ENCODE measurements at regions not wholly inside any gene's neighbourhood (a gene's known extent, or its start where the extent isn't known, plus 50 kb on each side); places are given as distances from the start of the nearest gene placed in this dataset.
"Not testable (repeated sequence)": the region's sequence is repeated elsewhere in the genome, so short reads cannot be mapped to it uniquely, and the experiment has no call there.

GRCh38 chr3:106327696-106328025 is 458.8 kb upstream of the CBLB start:
- no peak for DNase-seq

- no peak for DNase-seq
Observed at GRCh38 chr3:106328224-106328623, 459.4 kb upstream of the CBLB start.

- DNase-seq: no peak
Observed at GRCh38 chr3:106329521-106329920, 460.7 kb upstream of the CBLB start.

GRCh38 chr3:106331636-106332035 is 462.8 kb upstream of the CBLB start:
- DNase-seq: no peak

DNA sequence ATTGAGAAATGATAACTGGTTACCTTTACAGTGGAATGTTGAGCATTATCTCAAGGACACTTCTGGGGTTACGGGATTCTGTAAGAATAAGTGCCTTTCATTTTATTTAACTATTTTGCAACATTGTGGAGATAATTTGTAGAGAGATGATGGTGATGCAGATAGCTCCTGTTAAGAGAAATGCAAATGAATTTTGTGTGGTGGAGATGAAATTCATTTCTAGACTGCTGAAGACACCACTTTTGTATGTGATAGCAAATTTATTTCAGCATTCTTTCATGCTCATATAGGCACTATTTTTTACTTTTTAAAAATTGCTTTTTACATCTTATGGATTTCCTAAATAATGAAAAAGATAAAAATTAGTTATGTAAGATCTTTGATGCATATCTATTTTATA is 463.3 kb upstream of the CBLB start:
- DNase-seq: no peak

GRCh38 chr3:106332884-106333283 is 464.1 kb upstream of the CBLB start:
- DNase-seq: no peak

DNA sequence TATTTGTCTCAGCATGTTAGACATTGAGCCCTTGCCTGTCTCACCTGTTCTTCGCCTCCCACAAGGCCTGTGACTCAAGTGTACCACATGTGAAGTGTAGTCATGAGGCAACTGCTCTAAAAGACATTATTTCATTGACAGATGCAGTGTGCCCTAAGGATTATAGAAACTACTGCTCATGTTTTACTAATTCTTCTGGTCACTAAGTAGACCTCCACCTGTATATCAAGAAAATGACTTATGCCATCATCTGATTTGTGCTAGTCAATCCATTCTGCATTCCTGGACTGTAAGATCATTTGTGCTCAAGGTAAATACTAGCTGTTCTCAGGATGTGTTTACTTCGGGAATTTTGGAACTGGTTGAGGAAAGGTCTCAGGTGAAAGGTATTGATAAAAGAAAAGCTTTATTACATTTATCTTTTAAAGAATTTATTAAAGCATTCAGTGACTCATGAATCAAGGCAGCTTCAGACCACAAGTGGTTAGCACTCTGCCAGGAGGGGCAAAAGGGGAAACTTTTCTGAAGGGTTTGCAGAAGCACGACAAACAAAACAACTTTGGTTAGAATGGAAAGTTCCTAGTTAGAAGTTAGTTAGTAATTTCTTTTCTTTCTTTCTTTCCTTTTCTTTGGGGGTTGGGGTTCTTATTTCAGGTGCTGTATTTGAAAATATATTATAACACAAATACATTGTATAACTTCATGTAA is 465.3 kb upstream of the CBLB start:
- no peak for DNase-seq

- DNase-seq: no peak
Observed at GRCh38 chr3:106336619-106337018, 467.8 kb upstream of the CBLB start.

- no peak for DNase-seq
Observed at GRCh38 chr3:106337116-106337515, 468.3 kb upstream of the CBLB start.

DNA sequence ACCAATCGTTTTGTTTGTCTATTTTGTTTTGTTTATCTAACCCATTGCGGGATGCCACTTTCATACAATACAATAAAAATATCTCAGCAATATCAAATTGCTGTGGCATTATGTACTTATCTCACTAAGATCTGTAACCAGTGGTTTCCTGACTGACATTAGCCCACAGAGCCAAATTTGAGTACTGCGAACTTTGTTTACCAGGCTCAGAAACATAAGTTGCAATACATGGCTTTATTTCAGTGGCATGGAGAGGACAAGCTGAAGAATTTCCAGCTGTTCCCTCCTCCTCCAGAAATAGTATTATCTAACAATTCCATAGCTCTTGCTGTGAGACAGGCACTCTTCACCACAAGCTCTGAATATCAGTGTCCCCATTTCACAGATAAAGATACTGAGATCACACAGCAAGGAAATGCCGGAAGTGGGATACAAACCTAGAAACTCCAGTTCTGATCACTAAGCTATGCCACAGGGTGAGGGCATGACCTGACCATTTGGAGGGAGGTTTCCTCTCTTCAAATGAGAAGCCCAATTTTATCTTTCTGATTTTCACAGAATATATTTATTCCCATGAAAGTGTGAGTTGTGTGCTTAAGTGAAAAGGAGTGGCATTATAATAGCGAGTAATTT is 469.9 kb upstream of the CBLB start:
- DNase-seq: no peak

DNA sequence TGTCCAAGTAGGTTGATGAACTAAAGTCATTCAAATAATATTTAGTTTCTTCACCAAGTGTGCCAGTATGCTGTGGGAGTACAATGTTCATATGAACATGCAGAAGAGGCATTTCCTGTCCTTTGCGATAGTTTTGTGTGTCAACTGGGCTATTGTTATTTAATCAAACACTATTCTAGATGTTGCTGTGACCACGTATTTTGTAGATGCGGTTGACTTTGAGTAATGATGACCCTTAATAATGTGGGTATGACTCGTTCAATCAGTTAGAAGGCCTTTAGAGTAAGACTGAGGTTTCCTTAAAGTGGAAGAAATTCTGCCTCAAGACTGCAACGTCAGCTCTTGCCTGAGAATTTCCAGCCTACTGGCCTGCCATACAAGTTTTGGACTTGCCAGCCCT is 470.7 kb upstream of the CBLB start:
- no peak for DNase-seq

GRCh38 chr3:106341087-106341486 is 472.3 kb upstream of the CBLB start:
- peak; percentile 27 for DNase-seq

GRCh38 chr3:106341586-106342162 is 472.9 kb upstream of the CBLB start:
- DNase-seq: no peak

- DNase-seq: no peak
Observed at GRCh38 chr3:106342386-106342785, 473.6 kb upstream of the CBLB start.

GRCh38 chr3:106343811-106344210 is 475.0 kb upstream of the CBLB start:
- DNase-seq: no peak

- DNase-seq: no peak
Observed at GRCh38 chr3:106345353-106346027, 476.7 kb upstream of the CBLB start.

- DNase-seq: no peak
Observed at GRCh38 chr3:106347350-106347749, 478.5 kb upstream of the CBLB start.

DNA sequence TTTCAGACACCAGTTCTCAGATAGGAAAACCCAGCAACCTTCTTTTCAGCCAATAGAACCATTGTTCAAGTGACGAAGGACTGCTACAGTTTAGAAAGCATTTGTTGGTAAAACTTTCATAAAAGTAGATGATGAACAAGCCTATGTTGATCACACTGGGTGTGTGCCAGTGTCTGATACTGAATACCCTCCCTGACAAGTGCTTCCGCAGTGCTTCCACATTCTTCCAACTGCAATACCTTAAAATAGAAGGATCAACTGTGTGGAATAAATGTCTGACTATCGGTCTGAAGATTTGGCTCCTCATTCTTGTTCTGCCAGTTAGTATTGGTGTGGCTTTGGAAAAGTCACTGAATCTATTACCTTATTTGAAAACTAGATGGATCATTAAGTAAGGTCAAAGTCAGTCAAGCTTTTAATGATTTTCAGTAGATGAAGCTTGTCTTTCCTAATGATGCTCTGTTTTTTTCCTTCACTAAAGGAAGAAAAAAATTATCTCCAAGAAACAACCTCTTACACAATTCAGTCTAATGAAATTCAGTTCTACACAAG is 479.4 kb upstream of the CBLB start:
- no peak for DNase-seq

DNA sequence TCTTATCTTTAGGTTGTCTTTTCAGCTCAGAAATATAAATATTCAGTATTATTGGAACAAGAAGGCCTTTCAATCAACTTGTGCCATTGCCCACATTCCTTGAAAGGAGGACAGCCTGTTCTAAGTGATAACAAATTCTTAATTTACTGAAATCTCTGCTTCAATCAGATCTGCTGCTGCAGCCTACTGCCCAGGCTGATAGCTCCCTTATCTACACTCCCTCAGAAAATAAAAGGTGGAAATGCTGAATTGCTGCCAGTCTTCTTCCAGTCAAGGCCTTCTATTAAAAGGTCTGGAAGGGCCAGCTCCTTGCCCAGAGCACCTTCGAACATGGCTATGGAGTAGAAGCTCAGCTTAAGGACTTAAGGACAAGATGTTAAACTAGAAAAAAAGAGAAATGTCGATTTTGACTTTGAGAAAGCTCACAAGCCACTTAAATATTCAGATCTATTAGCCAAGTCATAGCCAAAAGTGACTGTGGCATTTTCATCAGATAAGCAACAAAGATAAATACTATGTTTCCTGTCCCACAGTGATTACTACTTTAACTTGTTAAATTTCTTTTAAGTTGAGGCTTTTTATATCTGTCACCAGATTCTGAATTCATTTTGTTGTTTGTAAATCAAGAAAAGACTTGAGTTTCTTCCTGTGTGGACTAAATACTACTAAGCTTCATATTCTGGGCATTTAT is 480.5 kb upstream of the CBLB start:
- DNase-seq: no peak

- DNase-seq: no peak
Observed at GRCh38 chr3:106355873-106356272, 487.1 kb upstream of the CBLB start.

DNA sequence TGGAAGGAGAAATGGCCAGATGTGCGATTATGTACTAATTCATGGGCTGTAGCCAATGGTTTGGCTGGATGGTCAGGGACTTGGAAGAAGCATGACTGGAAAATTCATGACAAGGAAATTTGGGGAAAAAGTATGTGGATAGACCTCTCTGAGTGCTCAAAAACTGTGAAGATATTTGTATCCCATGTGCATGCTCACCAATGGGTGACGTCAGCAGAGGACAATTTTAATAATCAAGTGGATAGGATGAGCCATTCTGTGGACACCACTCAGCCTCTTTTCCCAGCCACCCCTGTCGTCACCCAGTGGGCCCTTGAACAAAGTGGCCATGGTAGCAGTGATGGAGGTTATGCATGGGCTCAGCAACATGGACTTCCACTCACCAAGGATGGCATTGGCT is 490.9 kb upstream of the CBLB start:
- no peak for DNase-seq

- not testable (repeated sequence) for DNase-seq
Observed at GRCh38 chr3:106360901-106361300, 492.1 kb upstream of the CBLB start.

- DNase-seq: no peak
Observed at GRCh38 chr3:106364477-106364876, 495.7 kb upstream of the CBLB start.

Data from NCI-H1092 treated with DMSO at 0.1 percent for 48 hours (cell line).